Endodermal cell (in vitro differentiated cells): ENCODE measurements at regions not wholly inside any gene's neighbourhood (a gene's known extent, or its start where the extent isn't known, plus 50 kb on each side); places are given as distances from the start of the nearest gene placed in this dataset.

Experiments
- DNase-seq: peaks from one replicate; pipeline ENCODE4 v3.0.0-alpha.2; 2017
- H3K27ac ChIP-seq: 2 replicates; pipeline ENCODE4 v1.5.1; 2013; ENCODE audit warnings: mild to moderate bottlenecking, low read depth, low read length, moderate library complexity
- H3K27me3 ChIP-seq: 2 replicates; pipeline ENCODE4 v1.6.1; 2013; ENCODE audit warnings: mild to moderate bottlenecking, low read length, moderate library complexity; ENCODE audit not compliant: insufficient read depth, control insufficient read depth, poor library complexity, severe bottlenecking
- H3K36me3 ChIP-seq: 2 replicates; pipeline ENCODE4 v1.7.0; 2013; ENCODE audit warnings: mild to moderate bottlenecking, low read length, moderate library complexity; ENCODE audit not compliant: control insufficient read depth, insufficient read depth
- H3K4me1 ChIP-seq: one replicate; pipeline ENCODE4 v1.7.0; 2013; ENCODE audit warnings: low read length; ENCODE audit not compliant: control insufficient read depth, insufficient read depth
- H3K4me3 ChIP-seq: 2 replicates; pipeline ENCODE4 v1.5.1; 2013; ENCODE audit warnings: mild to moderate bottlenecking, low read length, moderate library complexity
- H3K9ac ChIP-seq: 2 replicates; pipeline ENCODE4 v1.6.1; 2013; ENCODE audit warnings: mild to moderate bottlenecking, low read length, moderate library complexity; ENCODE audit not compliant: poor library complexity, severe bottlenecking; ENCODE audit errors: extremely low read depth
- H3K9me3 ChIP-seq: 2 replicates; pipeline ENCODE4 v1.6.1; 2013; ENCODE audit warnings: mild to moderate bottlenecking, low read length, moderate library complexity; ENCODE audit not compliant: control insufficient read depth
- H3K27ac Mint-ChIP-seq: 2 replicates; pipeline ENCODE4 v1.8.0; 2020; ENCODE audit warnings: mixed read lengths
- H3K27me3 Mint-ChIP-seq: 2 replicates; pipeline ENCODE4 v1.8.0; 2021; ENCODE audit warnings: mild to moderate bottlenecking, mixed read lengths; ENCODE audit not compliant: insufficient read depth
- H3K36me3 Mint-ChIP-seq: 2 replicates; pipeline ENCODE4 v1.8.0; 2020; ENCODE audit warnings: low read depth, mixed read lengths
- H3K4me1 Mint-ChIP-seq: 2 replicates; pipeline ENCODE4 v1.8.0; 2020; ENCODE audit warnings: mixed read lengths
- H3K4me3 Mint-ChIP-seq: 2 replicates; pipeline ENCODE4 v1.8.0; 2020; ENCODE audit warnings: mild to moderate bottlenecking, moderate library complexity, mixed read lengths
- H3K9me3 Mint-ChIP-seq: 2 replicates; pipeline ENCODE4 v1.8.0; 2020; ENCODE audit warnings: mild to moderate bottlenecking, mixed read lengths
- CTCF ChIP-seq: fragments of 200-600 bp; sonication (generic); conservative IDR thresholded peaks from 2 replicates; pipeline ENCODE4 v1.5.0; 2021; ENCODE audit warnings: antibody characterized with exemption, mild to moderate bottlenecking
- WGBS, 2 experiments: methylation state at CpG; one replicate each; pipeline versions ENCODE4 v1.1.5 to v1.1.7; 2013; ENCODE audit warnings: missing lambda C conversion rate in 2 of 2, mixed read lengths in 1 of 2; ENCODE audit not compliant: insufficient coverage in 1 of 2, insufficient read length in 1 of 2; 5-methylcytosine and 5-hydroxymethylcytosine counted together

- no peak for DNase-seq
- Mint-ChIP-seq H3K27ac (no peak overlapping the region), H3K27me3 (peaks cover 33% of the 10 kb centered on the region), H3K9me3 (no peaks in the 10 kb centered on the region), H3K36me3 (no peaks in the 10 kb centered on the region), H3K4me3 (no peak overlapping the region), H3K4me1 (peaks cover 23% of the 10 kb centered on the region)
- Histone ChIP-seq H3K4me3 (no peak overlapping the region), H3K9ac (no peak overlapping the region), H3K36me3 (no peaks in the 10 kb centered on the region), H3K4me1 (peaks cover 7% of the 10 kb centered on the region), H3K27ac (no peak overlapping the region), H3K9me3 (no peaks in the 10 kb centered on the region), H3K27me3 (peaks cover 14% of the 10 kb centered on the region)
- 77 to 80% methylated on average over 8 of the region's 8 CpGs for WGBS, 2 experiments
- no peak for TF ChIP-seq CTCF
These were observed 138.2 kb downstream of the VAPA start for GRCh38 chr18:10051877-10052631.

- TF ChIP-seq CTCF: no peak
- peaks cover 23% of the 10 kb centered on the region for H3K4me1 Mint-ChIP-seq
- H3K9ac ChIP-seq: no peak overlapping the region
- H3K27me3 ChIP-seq: peaks cover 22% of the 10 kb centered on the region
- H3K27me3 Mint-ChIP-seq: peaks cover 37% of the 10 kb centered on the region
- H3K27ac Mint-ChIP-seq: no peak overlapping the region
- WGBS, 2 experiments: 92 to 94% methylated on average over 2 to 3 of the region's 3 CpGs
- peaks cover 7% of the 10 kb centered on the region for H3K4me1 ChIP-seq
- DNase-seq: no peak
- no peak overlapping the region for H3K4me3 ChIP-seq
- no peaks in the 10 kb centered on the region for H3K36me3 ChIP-seq
- H3K36me3 Mint-ChIP-seq: no peaks in the 10 kb centered on the region
- H3K9me3 ChIP-seq: no peaks in the 10 kb centered on the region
- no peak overlapping the region for H3K27ac ChIP-seq
- H3K4me3 Mint-ChIP-seq: no peak overlapping the region
- H3K9me3 Mint-ChIP-seq: no peaks in the 10 kb centered on the region
These were observed 139.1 kb downstream of the VAPA start for GRCh38 chr18:10052871-10053270.

GRCh38 chr18:10053861-10054260 lies 140.0 kb downstream of the VAPA start:
- Histone ChIP-seq H3K4me3 (no peak overlapping the region), H3K27ac (no peak overlapping the region), H3K9ac (no peak overlapping the region), H3K36me3 (no peaks in the 10 kb centered on the region), H3K4me1 (peaks cover 7% of the 10 kb centered on the region), H3K27me3 (peaks cover 32% of the 10 kb centered on the region), H3K9me3 (no peaks in the 10 kb centered on the region)
- Mint-ChIP-seq H3K4me1 (peaks cover 23% of the 10 kb centered on the region), H3K27me3 (peaks cover 45% of the 10 kb centered on the region), H3K27ac (no peak overlapping the region), H3K4me3 (no peak overlapping the region), H3K36me3 (no peaks in the 10 kb centered on the region), H3K9me3 (no peaks in the 10 kb centered on the region)
- 94 to 100% methylated on average over 2 to 4 of the region's 5 CpGs for WGBS, 2 experiments
- no peak for TF ChIP-seq CTCF
- no peak for DNase-seq
